Uterus (tissue), 3 donors: ENCODE measurements at regions not wholly inside any gene's neighbourhood (a gene's known extent, or its start where the extent isn't known, plus 50 kb on each side); places are given as distances from the start of the nearest gene placed in this dataset.
"Not testable (repeated sequence)": the region's sequence is repeated elsewhere in the genome, so short reads cannot be mapped to it uniquely, and the experiment has no call there.

Source experiments
- DNase-seq, 2 donors: peaks; one replicate each; pipeline ENCODE4 v3.0.0-alpha.2; 2019 to 2020
- H3K27ac ChIP-seq, 2 donors: fragments of 200-600 bp; sonication (generic); 1 replicate in 1 of 2; 2 replicates in 1 of 2; pipeline ENCODE4 v1.5.1; 2016 to 2018
- H3K27me3 ChIP-seq, 2 donors: fragments of 200-600 bp; sonication (generic); one replicate each; pipeline ENCODE4 v1.5.1; 2018 to 2019; ENCODE audit warnings: control low read depth in 1 of 2
- H3K36me3 ChIP-seq, 2 donors: fragments of 200-600 bp; sonication (generic); one replicate each; pipeline ENCODE4 v1.5.1; 2019; ENCODE audit warnings: control low read depth in 1 of 2
- H3K4me1 ChIP-seq, 2 donors: fragments of 200-600 bp; sonication (generic); one replicate each; pipeline ENCODE4 v1.5.1; 2018 to 2019; ENCODE audit warnings: control low read depth in 1 of 2
- H3K4me3 ChIP-seq, 2 donors: fragments of 200-600 bp; sonication (generic); 1 replicate in 1 of 2; 2 replicates in 1 of 2; pipeline ENCODE4 v1.5.1; 2018 to 2019; ENCODE audit warnings: mild to moderate bottlenecking in 1 of 2
- H3K9me3 ChIP-seq, 2 donors: fragments of 200-600 bp; sonication (generic); one replicate each; pipeline ENCODE4 v1.5.1; 2019; ENCODE audit warnings: control low read depth in 1 of 2
- CTCF ChIP-seq, 4 experiments: fragments of 200-600 bp in 2 of 4; fragments of 450-650 bp in 2 of 4; sonication (generic) in 2 of 4; IDR thresholded peaks; one replicate each; pipeline ENCODE4 v1.5.1; 2016 to 2019; ENCODE audit warnings: antibody characterized with exemption in 4 of 4, mild to moderate bottlenecking in 2 of 4, moderate library complexity in 1 of 4
- POLR2A ChIP-seq, 2 donors: fragments of 450-650 bp; IDR thresholded peaks; one replicate each; pipeline ENCODE4 v1.6.1; 2016; ENCODE audit warnings: antibody characterized with exemption in 2 of 2, mild to moderate bottlenecking in 1 of 2, moderate library complexity in 1 of 2
- intact Hi-C: fragments of 100-400 bp; cut with DNase I; formaldehyde crosslinking; loops from one replicate; pipeline ENCODE4 v1.15.1; 2023; ENCODE audit warnings: low total_unique reads
- donor health status: DM: yes; HTN: yes; CAD: no.

GRCh38 chr10:45227042-45227441 lies 88.4 kb downstream of the OR13A1 start:
- no peak overlapping the region for H3K4me3 ChIP-seq
- no peak for DNase-seq
- no peaks in the 10 kb centered on the region for H3K4me1 ChIP-seq
- H3K9me3 ChIP-seq: no peaks in the 10 kb centered on the region
- TF ChIP-seq POLR2A (IDR thresholded peaks at IDR 0.05): no peak
- TF ChIP-seq CTCF (IDR thresholded peaks at IDR 0.05): no peak
- H3K36me3 ChIP-seq: no peaks in the 10 kb centered on the region
- intact Hi-C loops: no loop called here
- no peak overlapping the region for H3K27ac ChIP-seq
- H3K27me3 ChIP-seq: no peaks in the 10 kb centered on the region

- Histone ChIP-seq H3K4me3 (no peak overlapping the region), H3K27ac (no peak overlapping the region), H3K9me3 (no peaks in the 10 kb centered on the region), H3K27me3 (no peaks in the 10 kb centered on the region), H3K36me3 (no peaks in the 10 kb centered on the region), H3K4me1 (no peaks in the 10 kb centered on the region)
- no peak for DNase-seq
- TF ChIP-seq CTCF (IDR thresholded peaks at IDR 0.05): no peak
- TF ChIP-seq POLR2A (IDR thresholded peaks at IDR 0.05): no peak
- intact Hi-C loops: no loop called here
Observed at GRCh38 chr10:45227456-45227855, 88.0 kb downstream of the OR13A1 start.

GRCh38 chr10:45229823-45230222 lies 85.6 kb downstream of the OR13A1 start:
- Histone ChIP-seq H3K9me3 (no peaks in the 10 kb centered on the region), H3K4me1 (no peaks in the 10 kb centered on the region), H3K4me3 (no peak overlapping the region), H3K36me3 (no peaks in the 10 kb centered on the region), H3K27ac (no peak overlapping the region), H3K27me3 (no peaks in the 10 kb centered on the region)
- intact Hi-C loops: no loop called here
- DNase-seq: no peak
- TF ChIP-seq POLR2A (IDR thresholded peaks at IDR 0.05): no peak
- no peak for TF ChIP-seq CTCF (IDR thresholded peaks at IDR 0.05)

DNA sequence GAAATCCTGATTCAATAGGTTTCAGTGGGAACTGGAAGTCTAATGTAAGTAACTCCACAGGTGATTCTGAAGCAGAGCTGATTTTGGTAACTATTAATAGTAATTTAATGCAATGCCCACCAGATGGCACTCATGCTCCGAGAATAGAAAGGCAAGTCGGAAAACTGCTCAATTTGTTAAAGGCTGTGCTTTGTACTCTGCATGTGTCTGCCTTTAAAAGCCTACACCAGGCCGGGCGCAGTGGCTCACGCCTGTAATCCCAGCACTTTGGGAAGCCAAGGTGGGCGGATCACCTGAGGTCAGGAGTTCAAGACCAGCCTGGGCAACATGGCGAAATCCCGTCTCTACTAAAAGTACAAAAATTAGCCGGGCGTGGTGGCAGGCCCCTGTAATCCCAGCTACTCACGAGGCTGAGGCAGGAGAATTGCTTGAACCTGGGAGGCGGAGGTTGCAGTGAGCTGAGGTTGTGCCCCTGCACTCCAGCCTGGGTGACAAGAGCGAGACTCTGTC lies 80.1 kb downstream of the OR13A1 start:
- TF ChIP-seq CTCF (IDR thresholded peaks at IDR 0.05): peak; percentile 53 to 68 (median 62)

GRCh38 chr10:45235798-45236220 lies 79.6 kb downstream of the OR13A1 start:
- H3K9me3 ChIP-seq: no peaks in the 10 kb centered on the region
- H3K4me3 ChIP-seq: no peak overlapping the region

More for the DNA sequence above, 80.1 kb downstream of the OR13A1 start:
- intact Hi-C loops, H3K4me1 ChIP-seq, H3K9me3 ChIP-seq, H3K36me3 ChIP-seq, H3K27me3 ChIP-seq, H3K4me3 ChIP-seq, H3K27ac ChIP-seq: not testable (repeated sequence)
- peak; percentile 37 to 51 for DNase-seq

More at GRCh38 chr10:45235798-45236220, 79.6 kb downstream of the OR13A1 start:
- TF ChIP-seq POLR2A (IDR thresholded peaks at IDR 0.05) (no peak), CTCF (IDR thresholded peaks at IDR 0.05) (no peak)
- intact Hi-C loops: no loop called here
- no peak overlapping the region for H3K27ac ChIP-seq
- H3K36me3 ChIP-seq: no peaks in the 10 kb centered on the region
- H3K27me3 ChIP-seq: no peaks in the 10 kb centered on the region
- H3K4me1 ChIP-seq: no peaks in the 10 kb centered on the region
- no peak for DNase-seq
